ENCODE measurements at regions not wholly inside any gene's neighbourhood (a gene's known extent, or its start where the extent isn't known, plus 50 kb on each side); places are given as distances from the start of the nearest gene placed in this dataset.
A peak's percentile ranks its signal among the peaks of the same experiment; 100 is the strongest.

DNA sequence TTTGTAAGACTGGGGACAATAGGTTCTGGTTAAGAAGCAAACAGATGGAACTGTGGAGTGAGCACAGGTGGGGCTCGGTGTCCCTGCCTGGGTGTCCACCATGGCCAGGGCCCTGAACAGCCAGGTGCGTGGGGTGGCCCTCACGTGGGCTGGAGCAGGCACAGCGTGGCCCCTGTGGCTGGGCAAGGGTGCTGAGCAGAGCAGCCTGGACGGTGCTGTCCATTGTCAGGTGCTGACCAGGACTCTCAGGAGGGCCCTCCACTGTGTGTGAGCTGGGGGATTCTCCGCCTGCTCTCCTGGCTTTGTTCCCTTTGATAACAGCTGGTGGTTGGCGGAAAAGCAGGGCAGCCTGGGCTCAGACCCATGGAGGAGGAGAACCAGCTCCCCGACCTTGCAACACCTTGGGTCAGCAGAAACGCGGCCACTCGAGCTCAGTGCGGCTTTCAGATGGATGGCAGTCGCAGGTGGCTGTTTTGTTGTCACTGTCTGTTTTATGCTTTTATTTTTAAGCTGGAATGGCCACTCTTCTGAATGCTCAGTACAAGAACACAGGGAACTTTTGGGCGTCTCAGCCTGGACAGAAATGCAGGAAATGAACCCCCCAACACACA, 273.9 kb upstream of the ADARB2 start:
- no CpG with 5 or more reads among the region's 14 CpGs for WGBS (ENCODE audit: insufficient coverage, low lambda C conversion rate)
- Histone ChIP-seq H3K27ac (ENCODE audit: low read length) (no peak overlapping the region), H3K4me1 (ENCODE audit: control insufficient read depth, insufficient read depth, low read length) (no peaks in the 10 kb centered on the region), H3K9me3 (ENCODE audit: control insufficient read depth, low read depth, low read length) (no peaks in the 10 kb centered on the region), H3K36me3 (ENCODE audit: control insufficient read depth, insufficient read depth, low read length) (no peaks in the 10 kb centered on the region), H3K4me3 (ENCODE audit: low read length) (no peak overlapping the region), H3K27me3 (ENCODE audit: control insufficient read depth, insufficient read depth, low read length) (no peaks in the 10 kb centered on the region)
- DNase-seq, result no peak

DNA sequence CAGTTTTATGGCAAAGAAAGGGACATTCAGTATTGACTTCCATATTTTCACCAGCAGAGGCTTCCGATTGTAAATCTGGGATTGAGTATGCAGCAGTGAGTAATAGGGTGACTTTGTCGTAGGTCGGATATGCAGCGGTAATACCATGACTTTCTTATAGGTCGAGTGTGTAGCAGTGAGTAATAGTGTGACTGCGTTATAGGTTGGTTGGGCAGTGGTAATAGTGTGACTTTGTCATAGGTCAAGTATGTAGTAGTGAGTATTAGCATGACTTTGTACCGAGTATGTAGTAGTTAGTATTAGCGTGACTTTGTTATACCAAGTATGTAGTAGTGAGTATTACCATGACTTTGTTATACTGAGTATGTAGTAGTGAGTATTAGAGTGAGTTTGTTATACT, 268.2 kb upstream of the ADARB2 start:
- 86% methylated on average over 3 of the region's 8 CpGs for WGBS (ENCODE audit: insufficient coverage, low lambda C conversion rate)
- H3K27ac ChIP-seq (ENCODE audit: low read length), result no peak overlapping the region
- H3K27me3 ChIP-seq (ENCODE audit: control insufficient read depth, insufficient read depth, low read length), result no peaks in the 10 kb centered on the region
- H3K4me3 ChIP-seq (ENCODE audit: low read length), result no peak overlapping the region
- H3K4me1 ChIP-seq (ENCODE audit: control insufficient read depth, insufficient read depth, low read length), result no peaks in the 10 kb centered on the region
- H3K9me3 ChIP-seq (ENCODE audit: control insufficient read depth, low read depth, low read length), result no peaks in the 10 kb centered on the region
- DNase-seq, result no peak
- H3K36me3 ChIP-seq (ENCODE audit: control insufficient read depth, insufficient read depth, low read length), result no peaks in the 10 kb centered on the region

DNA sequence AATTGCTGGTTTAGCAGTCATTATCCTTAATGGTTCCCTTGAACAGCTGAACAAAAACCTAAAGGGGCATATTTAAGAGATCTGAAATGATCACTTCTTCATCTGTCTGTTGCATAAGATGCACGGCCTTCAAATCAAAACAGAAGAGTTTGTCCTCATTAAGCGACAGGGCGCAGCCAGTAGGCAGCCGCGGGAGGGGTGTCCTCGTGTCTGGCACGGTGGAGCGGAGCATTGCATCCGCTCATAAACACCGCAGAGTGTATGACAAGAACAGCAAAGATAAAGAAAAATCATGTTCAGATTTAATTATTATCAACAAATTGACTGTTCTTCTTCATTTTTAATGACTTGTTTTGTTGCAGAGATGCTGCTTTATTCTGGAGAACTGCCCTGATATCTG, 255.6 kb upstream of the ADARB2 start:
- Histone ChIP-seq H3K27me3 (ENCODE audit: control insufficient read depth, insufficient read depth, low read length) (no peaks in the 10 kb centered on the region), H3K4me3 (ENCODE audit: low read length) (no peak overlapping the region), H3K9me3 (ENCODE audit: control insufficient read depth, low read depth, low read length) (no peaks in the 10 kb centered on the region), H3K4me1 (ENCODE audit: control insufficient read depth, insufficient read depth, low read length) (no peaks in the 10 kb centered on the region), H3K36me3 (ENCODE audit: control insufficient read depth, insufficient read depth, low read length) (no peaks in the 10 kb centered on the region), H3K27ac (ENCODE audit: low read length) (no peak overlapping the region)
- no peak for DNase-seq
- no CpG with 5 or more reads among the region's 10 CpGs for WGBS (ENCODE audit: insufficient coverage, low lambda C conversion rate)

DNA sequence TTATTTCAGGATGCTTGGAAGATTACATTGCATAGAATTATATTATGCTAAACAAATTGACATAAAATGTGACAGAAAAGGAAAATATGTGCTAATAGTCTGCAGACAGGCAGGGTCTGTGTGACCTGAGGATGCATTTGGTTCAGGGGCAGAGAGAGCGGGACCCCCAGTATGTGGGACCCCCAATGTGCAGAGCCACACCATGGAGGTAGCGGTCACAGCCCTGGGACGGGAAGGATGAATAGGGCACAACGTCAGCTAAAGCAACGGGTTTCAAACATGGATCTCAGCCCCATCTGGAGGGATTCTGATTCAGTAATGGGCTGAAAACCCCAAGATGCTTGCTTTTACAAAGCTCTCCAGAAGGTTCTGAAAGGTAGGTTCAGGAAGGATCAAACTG, 251.8 kb upstream of the ADARB2 start:
- Histone ChIP-seq H3K36me3 (ENCODE audit: control insufficient read depth, insufficient read depth, low read length) (no peaks in the 10 kb centered on the region), H3K27me3 (ENCODE audit: control insufficient read depth, insufficient read depth, low read length) (no peaks in the 10 kb centered on the region), H3K4me1 (ENCODE audit: control insufficient read depth, insufficient read depth, low read length) (no peaks in the 10 kb centered on the region), H3K4me3 (ENCODE audit: low read length) (no peak overlapping the region), H3K9me3 (ENCODE audit: control insufficient read depth, low read depth, low read length) (no peaks in the 10 kb centered on the region), H3K27ac (ENCODE audit: low read length) (no peak overlapping the region)
- DNase-seq, result no peak
- no CpG with 5 or more reads among the region's 5 CpGs for WGBS (ENCODE audit: insufficient coverage, low lambda C conversion rate)

DNA sequence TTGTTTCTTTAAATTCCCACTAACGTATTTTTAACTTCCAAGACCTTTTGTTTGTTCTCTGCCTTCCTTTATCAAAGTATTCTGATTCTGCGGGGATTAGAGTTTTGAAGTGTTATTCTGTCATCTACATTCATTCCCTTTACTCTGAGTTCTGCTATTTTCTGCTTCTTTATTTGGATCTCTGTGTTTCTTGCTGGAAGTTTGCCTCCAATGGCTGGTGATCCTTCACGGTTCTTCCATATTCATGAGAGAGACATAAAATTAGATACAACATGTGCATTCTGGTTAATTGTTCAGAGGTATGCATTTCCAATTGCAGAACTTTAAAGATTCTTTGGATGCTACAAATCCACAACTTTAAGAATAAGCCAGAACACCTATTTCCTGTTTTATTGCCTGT, 244.7 kb upstream of the ADARB2 start:
- Histone ChIP-seq H3K36me3 (ENCODE audit: control insufficient read depth, insufficient read depth, low read length) (no peaks in the 10 kb centered on the region), H3K27ac (ENCODE audit: low read length) (no peak overlapping the region), H3K4me1 (ENCODE audit: control insufficient read depth, insufficient read depth, low read length) (no peaks in the 10 kb centered on the region), H3K4me3 (ENCODE audit: low read length) (no peak overlapping the region), H3K9me3 (ENCODE audit: control insufficient read depth, low read depth, low read length) (no peaks in the 10 kb centered on the region), H3K27me3 (ENCODE audit: control insufficient read depth, insufficient read depth, low read length) (no peaks in the 10 kb centered on the region)
- DNase-seq, result no peak
- WGBS (ENCODE audit: insufficient coverage, low lambda C conversion rate), result 54% methylated on average over 2 of the region's 3 CpGs

DNA sequence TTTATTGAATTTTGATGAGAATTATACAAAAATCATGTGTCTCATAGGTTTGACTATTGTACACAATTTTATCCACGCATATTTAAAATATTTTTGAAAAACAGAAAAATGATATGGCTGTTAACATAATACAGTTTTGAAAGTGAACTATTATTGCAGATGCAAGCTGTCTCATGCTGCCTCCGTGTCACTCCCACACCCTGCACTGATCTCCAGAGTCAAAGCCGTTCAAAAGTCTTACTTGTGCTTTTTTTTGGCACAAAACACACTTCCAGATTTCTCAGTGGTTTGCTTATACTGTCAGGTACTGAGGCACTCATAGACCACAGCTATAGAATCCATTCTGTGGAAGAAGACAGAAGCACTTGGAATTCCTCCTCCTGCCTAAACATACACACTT, 243.1 kb upstream of the ADARB2 start:
- no peaks in the 10 kb centered on the region for H3K36me3 ChIP-seq (ENCODE audit: control insufficient read depth, insufficient read depth, low read length)
- H3K4me1 ChIP-seq (ENCODE audit: control insufficient read depth, insufficient read depth, low read length), result no peaks in the 10 kb centered on the region
- no peak for DNase-seq
- H3K9me3 ChIP-seq (ENCODE audit: control insufficient read depth, low read depth, low read length), result no peaks in the 10 kb centered on the region
- no peaks in the 10 kb centered on the region for H3K27me3 ChIP-seq (ENCODE audit: control insufficient read depth, insufficient read depth, low read length)
- H3K4me3 ChIP-seq (ENCODE audit: low read length), result no peak overlapping the region
- 67% methylated on average over 1 of the region's 3 CpGs for WGBS (ENCODE audit: insufficient coverage, low lambda C conversion rate)
- H3K27ac ChIP-seq (ENCODE audit: low read length), result no peak overlapping the region

DNA sequence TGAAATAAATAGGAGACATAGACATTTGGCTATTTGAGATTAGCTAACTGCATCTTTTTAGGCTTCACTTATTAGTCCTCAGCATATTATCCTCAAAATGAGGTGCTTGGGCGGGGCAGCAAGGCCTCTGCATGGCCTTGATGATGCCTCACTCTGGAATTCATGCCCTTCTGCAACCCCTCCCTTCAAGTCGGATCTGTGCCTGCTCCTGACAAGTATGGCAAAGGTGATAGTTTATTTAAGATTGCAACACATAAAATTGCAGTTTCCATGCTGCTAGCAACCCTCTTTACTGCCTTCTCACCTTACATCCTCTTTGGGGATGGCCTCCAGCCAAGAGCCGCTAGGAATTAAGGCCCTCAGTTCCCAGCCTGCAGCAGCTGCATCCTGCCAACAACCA, 241.3 kb upstream of the ADARB2 start:
- DNase-seq, result no peak
- Histone ChIP-seq H3K27me3 (ENCODE audit: control insufficient read depth, insufficient read depth, low read length) (no peaks in the 10 kb centered on the region), H3K36me3 (ENCODE audit: control insufficient read depth, insufficient read depth, low read length) (no peaks in the 10 kb centered on the region), H3K27ac (ENCODE audit: low read length) (no peak overlapping the region), H3K9me3 (ENCODE audit: control insufficient read depth, low read depth, low read length) (no peaks in the 10 kb centered on the region), H3K4me3 (ENCODE audit: low read length) (no peak overlapping the region), H3K4me1 (ENCODE audit: control insufficient read depth, insufficient read depth, low read length) (no peaks in the 10 kb centered on the region)
- WGBS (ENCODE audit: insufficient coverage, low lambda C conversion rate), result no CpG with 5 or more reads among the region's 3 CpGs

DNA sequence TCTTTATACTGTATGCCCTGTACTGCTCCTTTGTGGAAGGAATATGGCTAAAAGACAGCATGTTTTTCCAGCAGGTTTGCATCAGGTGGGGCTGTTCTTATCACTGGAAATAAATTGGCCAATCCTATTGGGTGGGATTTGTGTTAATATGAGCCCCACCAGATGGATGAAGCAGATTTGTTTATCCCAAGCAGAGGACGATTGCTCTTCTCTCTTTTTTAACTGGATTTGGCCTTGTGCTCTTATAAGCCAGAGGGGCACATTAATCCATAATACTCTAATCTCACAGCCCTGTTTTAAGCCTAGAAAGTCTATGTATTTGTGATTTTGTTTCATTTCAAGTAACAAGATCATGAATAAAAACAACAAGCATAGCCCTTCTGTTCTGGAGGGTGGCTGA, 240.1 kb upstream of the ADARB2 start:
- Histone ChIP-seq H3K36me3 (ENCODE audit: control insufficient read depth, insufficient read depth, low read length) (no peaks in the 10 kb centered on the region), H3K4me3 (ENCODE audit: low read length) (no peak overlapping the region), H3K27me3 (ENCODE audit: control insufficient read depth, insufficient read depth, low read length) (no peaks in the 10 kb centered on the region), H3K4me1 (ENCODE audit: control insufficient read depth, insufficient read depth, low read length) (no peaks in the 10 kb centered on the region), H3K27ac (ENCODE audit: low read length) (no peak overlapping the region), H3K9me3 (ENCODE audit: control insufficient read depth, low read depth, low read length) (no peaks in the 10 kb centered on the region)
- WGBS (ENCODE audit: insufficient coverage, low lambda C conversion rate), result no CpG with 5 or more reads among the region's 1 CpG
- no peak for DNase-seq

DNA sequence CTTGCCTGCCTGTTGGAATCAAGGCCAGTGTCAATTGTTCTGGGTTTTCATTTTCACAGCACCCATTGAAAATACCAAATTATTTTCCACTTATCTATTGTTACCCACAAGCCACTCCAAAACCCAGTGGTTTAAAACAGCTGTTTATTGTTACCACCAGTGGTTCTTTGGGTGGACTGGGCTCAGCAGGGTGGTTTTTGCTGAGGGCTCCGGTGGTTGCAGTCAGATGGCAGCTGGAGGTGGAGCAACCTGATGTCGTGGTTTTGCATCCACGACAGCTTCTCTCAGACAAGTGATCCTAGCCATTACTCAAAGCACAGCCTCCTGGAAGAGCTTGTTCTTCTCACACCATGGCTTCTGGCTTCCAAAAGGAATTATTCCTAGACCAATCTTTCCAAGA, 235.1 kb upstream of the ADARB2 start:
- no peaks in the 10 kb centered on the region for H3K4me1 ChIP-seq (ENCODE audit: control insufficient read depth, insufficient read depth, low read length)
- DNase-seq, result no peak
- H3K4me3 ChIP-seq (ENCODE audit: low read length), result no peak overlapping the region
- no peaks in the 10 kb centered on the region for H3K27me3 ChIP-seq (ENCODE audit: control insufficient read depth, insufficient read depth, low read length)
- no peak overlapping the region for H3K27ac ChIP-seq (ENCODE audit: low read length)
- H3K9me3 ChIP-seq (ENCODE audit: control insufficient read depth, low read depth, low read length), result no peaks in the 10 kb centered on the region
- no peaks in the 10 kb centered on the region for H3K36me3 ChIP-seq (ENCODE audit: control insufficient read depth, insufficient read depth, low read length)
- no CpG with 5 or more reads among the region's 3 CpGs for WGBS (ENCODE audit: insufficient coverage, low lambda C conversion rate)

DNA sequence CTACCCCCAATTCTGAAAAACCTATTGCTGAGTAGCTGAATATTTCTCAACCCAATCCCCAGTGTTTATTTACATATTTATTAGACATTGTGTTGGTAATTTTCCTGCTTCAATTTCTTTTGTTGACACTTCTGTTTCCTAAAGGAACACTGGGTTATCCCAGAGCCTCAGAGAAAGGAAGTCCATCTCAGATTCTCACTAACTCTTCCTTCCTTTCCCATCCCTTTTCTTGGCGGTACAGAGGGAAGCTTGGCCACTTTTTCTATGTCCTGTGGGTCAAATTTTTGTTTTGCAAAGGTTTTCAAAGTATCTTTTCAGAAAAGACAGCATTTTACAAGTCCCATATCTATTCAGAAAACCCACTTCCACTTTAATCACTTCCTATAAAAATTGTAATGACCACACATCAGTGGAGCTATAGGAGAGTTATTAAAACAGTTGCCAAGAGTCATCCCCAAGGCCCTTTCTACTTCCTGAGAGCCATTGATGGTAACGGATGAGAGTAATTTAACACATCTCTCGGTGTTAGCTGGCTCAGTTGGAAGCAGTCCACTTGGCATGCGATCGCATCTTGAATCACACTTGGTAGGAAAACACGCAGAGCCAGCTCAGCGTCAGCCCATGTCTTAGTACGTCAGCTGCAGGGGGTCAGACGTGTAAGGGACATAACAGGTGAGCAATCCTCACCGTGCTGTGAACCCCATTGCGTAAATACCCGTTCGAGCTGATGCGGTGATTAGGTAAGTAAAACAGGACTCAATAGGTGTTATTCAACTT, 231.1 kb upstream of the ADARB2 start:
- no peaks in the 10 kb centered on the region for H3K4me1 ChIP-seq (ENCODE audit: control insufficient read depth, insufficient read depth, low read length)
- 80% methylated on average over 2 of the region's 14 CpGs for WGBS (ENCODE audit: insufficient coverage, low lambda C conversion rate)
- peak in 1 of 2 donors; percentile 3 for DNase-seq
- H3K9me3 ChIP-seq (ENCODE audit: control insufficient read depth, low read depth, low read length), result peaks cover 4% of the 10 kb centered on the region
- no peak overlapping the region for H3K27ac ChIP-seq (ENCODE audit: low read length)
- no peak overlapping the region for H3K4me3 ChIP-seq (ENCODE audit: low read length)
- no peaks in the 10 kb centered on the region for H3K27me3 ChIP-seq (ENCODE audit: control insufficient read depth, insufficient read depth, low read length)
- H3K36me3 ChIP-seq (ENCODE audit: control insufficient read depth, insufficient read depth, low read length), result no peaks in the 10 kb centered on the region

All from large intestine (tissue), 3 donors.